ENCODE measurements at regions not wholly inside any gene's neighbourhood (a gene's known extent, or its start where the extent isn't known, plus 50 kb on each side); places are given as distances from the start of the nearest gene placed in this dataset.

GRCh38 chr22:27492566-27493201, 308.9 kb downstream of the MN1 start:
- DNase-seq = no peak

- DNase-seq = no peak
Observed at GRCh38 chr22:27493796-27494195, 307.8 kb downstream of the MN1 start.

GRCh38 chr22:27494785-27495184, 306.8 kb downstream of the MN1 start:
- no peak for DNase-seq

GRCh38 chr22:27495325-27495724, 306.2 kb downstream of the MN1 start:
- no peak for DNase-seq

GRCh38 chr22:27499121-27499520, 302.4 kb downstream of the MN1 start:
- DNase-seq = no peak

GRCh38 chr22:27501191-27501936, 300.2 kb downstream of the MN1 start:
- no peak for DNase-seq

- DNase-seq = no peak
Observed at GRCh38 chr22:27502327-27502726, 299.2 kb downstream of the MN1 start.

- no peak for DNase-seq
Observed at GRCh38 chr22:27504360-27505253, 296.9 kb downstream of the MN1 start.

GRCh38 chr22:27507111-27507611, 294.4 kb downstream of the MN1 start:
- DNase-seq = no peak

- no peak for DNase-seq
Observed at GRCh38 chr22:27507935-27508526, 293.5 kb downstream of the MN1 start.

GRCh38 chr22:27509132-27509920, 292.2 kb downstream of the MN1 start:
- DNase-seq = no peak

- DNase-seq = no peak
Observed at GRCh38 chr22:27510024-27510423, 291.5 kb downstream of the MN1 start.

- no peak for DNase-seq
Observed at GRCh38 chr22:27512283-27512761, 289.2 kb downstream of the MN1 start.

- DNase-seq = no peak
Observed at GRCh38 chr22:27513021-27513420, 288.5 kb downstream of the MN1 start.

GRCh38 chr22:27514601-27515523, 286.7 kb downstream of the MN1 start:
- no peak for DNase-seq

- no peak for DNase-seq
Observed at GRCh38 chr22:27517361-27518155, 284.0 kb downstream of the MN1 start.

- DNase-seq = no peak
Observed at GRCh38 chr22:27518531-27519340, 282.8 kb downstream of the MN1 start.

- no peak for DNase-seq
Observed at GRCh38 chr22:27523711-27524110, 277.8 kb downstream of the MN1 start.

GRCh38 chr22:27525711-27526110, 275.8 kb downstream of the MN1 start:
- no peak for DNase-seq

All from NCI-H748 treated with DMSO at 0.1 percent for 48 hours (cell line).